ENCODE measurements at regions not wholly inside any gene's neighbourhood (a gene's known extent, or its start where the extent isn't known, plus 50 kb on each side); places are given as distances from the start of the nearest gene placed in this dataset.

DNA sequence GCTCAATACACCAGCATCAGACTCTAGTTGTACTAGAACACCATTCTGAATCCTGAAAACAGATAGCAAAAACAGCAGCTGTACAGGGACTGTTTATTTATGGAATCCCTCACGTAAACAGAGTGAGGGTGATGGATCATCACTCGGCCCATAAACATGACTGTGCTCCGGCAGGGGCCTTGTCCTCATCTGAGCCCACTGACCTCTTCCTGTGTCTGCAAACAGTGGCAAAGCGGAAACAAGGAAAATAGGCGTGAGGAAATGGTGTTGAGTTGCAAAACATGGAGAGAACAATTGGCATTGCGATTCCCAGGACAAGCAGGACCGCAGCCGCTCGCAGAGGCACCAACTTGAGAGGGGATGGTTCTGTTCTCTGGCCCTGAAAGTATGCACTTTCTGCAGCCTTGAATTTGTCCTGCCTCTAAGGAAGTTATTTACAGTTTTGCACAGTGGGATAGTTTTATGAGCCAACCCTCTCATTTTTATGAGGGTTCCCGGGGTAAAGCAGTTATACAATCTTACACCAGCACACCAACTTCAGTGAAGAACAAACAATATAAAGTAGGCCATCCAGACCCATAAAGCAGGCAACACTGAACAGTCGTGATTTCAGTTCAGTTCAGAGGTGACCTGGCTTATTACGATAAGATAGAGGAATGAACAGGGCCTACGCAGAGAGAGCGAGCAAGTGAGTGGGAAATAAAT, 248.0 kb upstream of the FZD8 start:
- Histone ChIP-seq H3K27ac (no peak overlapping the region), H3K36me3 (no peaks in the 10 kb centered on the region), H3K27me3 (no peaks in the 10 kb centered on the region), H3K4me3 (no peak overlapping the region), H3K9me3 (peaks cover 0 to 6% of the 10 kb centered on the region in 2 donors), H3K4me1 (no peaks in the 10 kb centered on the region)
- DNase-seq (ENCODE audit: low spot score) = no peak
- TF ChIP-seq, protein P1, sequence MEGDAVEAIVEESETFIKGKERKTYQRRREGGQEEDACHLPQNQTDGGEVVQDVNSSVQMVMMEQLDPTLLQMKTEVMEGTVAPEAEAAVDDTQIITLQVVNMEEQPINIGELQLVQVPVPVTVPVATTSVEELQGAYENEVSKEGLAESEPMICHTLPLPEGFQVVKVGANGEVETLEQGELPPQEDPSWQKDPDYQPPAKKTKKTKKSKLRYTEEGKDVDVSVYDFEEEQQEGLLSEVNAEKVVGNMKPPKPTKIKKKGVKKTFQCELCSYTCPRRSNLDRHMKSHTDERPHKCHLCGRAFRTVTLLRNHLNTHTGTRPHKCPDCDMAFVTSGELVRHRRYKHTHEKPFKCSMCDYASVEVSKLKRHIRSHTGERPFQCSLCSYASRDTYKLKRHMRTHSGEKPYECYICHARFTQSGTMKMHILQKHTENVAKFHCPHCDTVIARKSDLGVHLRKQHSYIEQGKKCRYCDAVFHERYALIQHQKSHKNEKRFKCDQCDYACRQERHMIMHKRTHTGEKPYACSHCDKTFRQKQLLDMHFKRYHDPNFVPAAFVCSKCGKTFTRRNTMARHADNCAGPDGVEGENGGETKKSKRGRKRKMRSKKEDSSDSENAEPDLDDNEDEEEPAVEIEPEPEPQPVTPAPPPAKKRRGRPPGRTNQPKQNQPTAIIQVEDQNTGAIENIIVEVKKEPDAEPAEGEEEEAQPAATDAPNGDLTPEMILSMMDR (IDR thresholded peaks at IDR 0.05) = no peak

DNA sequence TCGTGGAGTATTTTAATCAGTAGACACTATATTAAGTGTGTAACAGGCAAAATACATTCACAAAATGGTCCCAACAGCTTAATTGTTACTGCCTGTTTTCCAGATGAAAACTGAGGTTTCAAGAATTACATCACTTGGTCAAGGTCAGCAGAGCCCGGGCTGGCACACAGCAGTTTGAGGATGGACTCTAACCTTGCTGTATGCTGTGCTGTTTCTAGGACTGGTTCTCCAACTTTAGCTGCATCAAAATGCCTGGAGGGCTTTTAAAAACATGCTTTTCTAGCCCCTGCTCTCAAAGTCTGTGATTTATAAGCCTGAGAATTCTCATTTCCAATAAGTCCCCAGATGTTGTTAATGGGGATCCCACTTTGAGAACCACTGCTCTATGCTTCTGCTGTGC, 247.1 kb upstream of the FZD8 start:
- H3K9me3 ChIP-seq = peaks cover 0 to 6% of the 10 kb centered on the region in 2 donors
- no peak overlapping the region for H3K27ac ChIP-seq
- TF ChIP-seq, protein P1 (IDR thresholded peaks at IDR 0.05) = no peak

DNA sequence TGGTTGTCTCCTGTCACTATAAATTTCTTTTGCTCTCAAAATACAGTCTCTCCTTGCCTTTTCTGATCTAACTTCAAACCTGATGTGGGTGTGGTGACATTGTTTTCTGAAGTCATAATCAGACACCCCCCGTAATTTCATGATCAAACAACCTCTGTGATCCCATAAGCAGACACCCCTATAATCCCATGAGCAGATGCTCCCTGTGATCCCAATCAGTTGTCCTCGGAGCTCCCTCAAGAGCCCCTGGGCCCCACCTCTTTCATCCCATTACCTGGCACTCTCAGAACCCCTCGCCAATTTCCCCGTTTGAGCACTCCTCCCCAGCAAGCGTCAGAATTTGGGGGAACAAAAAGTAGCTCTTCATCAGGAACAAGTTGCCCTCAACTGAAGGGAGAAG, 246.3 kb upstream of the FZD8 start:
- no peak for DNase-seq (ENCODE audit: low spot score)
- no peaks in the 10 kb centered on the region for H3K9me3 ChIP-seq
- no peak overlapping the region for H3K27ac ChIP-seq
- TF ChIP-seq, protein P1 (IDR thresholded peaks at IDR 0.05) = no peak
- H3K27me3 ChIP-seq = no peaks in the 10 kb centered on the region
- no peak overlapping the region for H3K4me3 ChIP-seq
- no peaks in the 10 kb centered on the region for H3K36me3 ChIP-seq
- H3K4me1 ChIP-seq = no peaks in the 10 kb centered on the region

More for the DNA sequence above, 247.1 kb upstream of the FZD8 start:
- H3K36me3 ChIP-seq = no peaks in the 10 kb centered on the region
- H3K4me3 ChIP-seq = no peak overlapping the region
- H3K27me3 ChIP-seq = no peaks in the 10 kb centered on the region
- no peaks in the 10 kb centered on the region for H3K4me1 ChIP-seq
- no peak for DNase-seq (ENCODE audit: low spot score)

GRCh38 chr10:35887685-35888084, 245.6 kb upstream of the FZD8 start:
- Histone ChIP-seq H3K4me1 (no peaks in the 10 kb centered on the region), H3K27ac (no peak overlapping the region), H3K4me3 (no peak overlapping the region), H3K36me3 (no peaks in the 10 kb centered on the region), H3K9me3 (no peaks in the 10 kb centered on the region), H3K27me3 (no peaks in the 10 kb centered on the region)
- DNase-seq (ENCODE audit: low spot score) = no peak
- TF ChIP-seq, protein P1 (IDR thresholded peaks at IDR 0.05) = no peak

GRCh38 chr10:35885076-35885475, 243.0 kb upstream of the FZD8 start:
- no peaks in the 10 kb centered on the region for H3K27me3 ChIP-seq
- no peak overlapping the region for H3K27ac ChIP-seq
- H3K4me3 ChIP-seq = no peak overlapping the region
- TF ChIP-seq, protein P1 (IDR thresholded peaks at IDR 0.05) = no peak
- H3K9me3 ChIP-seq = no peaks in the 10 kb centered on the region
- H3K36me3 ChIP-seq = no peaks in the 10 kb centered on the region
- no peaks in the 10 kb centered on the region for H3K4me1 ChIP-seq
- DNase-seq (ENCODE audit: low spot score) = no peak

- Histone ChIP-seq H3K9me3 (no peaks in the 10 kb centered on the region), H3K4me1 (no peaks in the 10 kb centered on the region), H3K27me3 (no peaks in the 10 kb centered on the region), H3K36me3 (no peaks in the 10 kb centered on the region), H3K4me3 (no peak overlapping the region), H3K27ac (no peak overlapping the region)
- TF ChIP-seq, protein P1 (IDR thresholded peaks at IDR 0.05) = no peak
- DNase-seq (ENCODE audit: low spot score) = no peak
Observed at GRCh38 chr10:35884657-35885071, 242.6 kb upstream of the FZD8 start.

Data from right atrium auricular region (tissue), 2 donors.